A673 (cell line): ENCODE measurements at regions not wholly inside any gene's neighbourhood (a gene's known extent, or its start where the extent isn't known, plus 50 kb on each side); places are given as distances from the start of the nearest gene placed in this dataset.

ENCODE experiments used
- BruUV-seq: library from RNA; stranded (reverse); fragments of 400-500 nt; replicated peaks from 2 replicates; lab custom pipeline; 2021; lab: Mats Ljungman, UMichigan
- CTCF ChIA-PET: fragments of 300-600 bp; sonication (Branson Sonifier 250); formaldehyde crosslinking; loops from one replicate; lab custom pipeline; 2022; ENCODE audit warnings: antibody characterized with exemption; lab: Charles Lee
- POLR2A ChIA-PET: fragments of 300-600 bp; sonication (Branson Sonifier 250); formaldehyde crosslinking; loops from one replicate; lab custom pipeline; 2022; ENCODE audit warnings: antibody characterized with exemption; ENCODE audit not compliant: low non-redundant PET; lab: Charles Lee
- DNase-seq: peaks from one replicate; pipeline ENCODE4 v3.0.0-alpha.2; 2015; ENCODE audit warnings: low spot score
- H3K27ac ChIP-seq: fragments of 200-600 bp; sonication (generic); 2 replicates; pipeline ENCODE4 v1.5.1; 2016; ENCODE audit warnings: mixed run types, low read depth, mild to moderate bottlenecking, mixed read lengths, antibody characterized with exemption, low read length; ENCODE audit not compliant: poor library complexity, severe bottlenecking
- H3K27me3 ChIP-seq: fragments of 200-600 bp; sonication (generic); replicated peaks from 2 replicates; pipeline ENCODE4 v1.6.1; 2017; ENCODE audit warnings: mixed run types, low read depth, mild to moderate bottlenecking, mixed read lengths, antibody characterized with exemption, low read length; ENCODE audit not compliant: insufficient read depth, poor library complexity
- H3K36me3 ChIP-seq: fragments of 200-600 bp; sonication (generic); 2 replicates; pipeline ENCODE4 v1.6.1; 2016; ENCODE audit warnings: mixed run types, mild to moderate bottlenecking, mixed read lengths, antibody characterized with exemption, low read length; ENCODE audit not compliant: insufficient read depth, poor library complexity, severe bottlenecking
- H3K4me1 ChIP-seq: fragments of 200-600 bp; sonication (generic); 2 replicates; pipeline ENCODE4 v1.6.1; 2017; ENCODE audit warnings: mixed run types, mild to moderate bottlenecking, mixed read lengths, antibody characterized with exemption, low read length; ENCODE audit not compliant: insufficient read depth, poor library complexity, severe bottlenecking
- H3K4me3 ChIP-seq: fragments of 200-600 bp; sonication (generic); 2 replicates; pipeline ENCODE4 v1.5.1; 2016; ENCODE audit warnings: low read depth, mixed run types, mild to moderate bottlenecking, mixed read lengths, low read length; ENCODE audit not compliant: poor library complexity, severe bottlenecking
- H3K9me3 ChIP-seq: fragments of 200-600 bp; sonication (generic); 2 replicates; pipeline ENCODE4 v1.6.1; 2016; ENCODE audit warnings: mixed run types, low read depth, mild to moderate bottlenecking, mixed read lengths, antibody characterized with exemption, low read length; ENCODE audit not compliant: poor library complexity, severe bottlenecking
- EZH2 ChIP-seq: fragments of 200-600 bp; sonication (generic); IDR thresholded peaks from 2 replicates; pipeline ENCODE4 v1.6.1; 2017; ENCODE audit warnings: borderline replicate concordance, low read depth, mild to moderate bottlenecking, mixed read lengths, antibody characterized with exemption, low read length; ENCODE audit not compliant: poor library complexity, severe bottlenecking
- intact Hi-C: fragments of 100-400 bp; cut with micrococcal nuclease; formaldehyde crosslinking; loops from one replicate; pipeline ENCODE4 v1.10.0; 2022; ENCODE audit not compliant: unreplicated experiment
- TF ChIP-seq, protein P1 (sequence below): fragments of 300-800, 200-600 bp; sonication (generic); conservative IDR thresholded peaks from 2 replicates; pipeline ENCODE4 v1.5.1; 2017; ENCODE audit warnings: low read depth, mild to moderate bottlenecking, antibody characterized with exemption, low read length, moderate library complexity, mixed read lengths

- TF ChIP-seq, protein P1, sequence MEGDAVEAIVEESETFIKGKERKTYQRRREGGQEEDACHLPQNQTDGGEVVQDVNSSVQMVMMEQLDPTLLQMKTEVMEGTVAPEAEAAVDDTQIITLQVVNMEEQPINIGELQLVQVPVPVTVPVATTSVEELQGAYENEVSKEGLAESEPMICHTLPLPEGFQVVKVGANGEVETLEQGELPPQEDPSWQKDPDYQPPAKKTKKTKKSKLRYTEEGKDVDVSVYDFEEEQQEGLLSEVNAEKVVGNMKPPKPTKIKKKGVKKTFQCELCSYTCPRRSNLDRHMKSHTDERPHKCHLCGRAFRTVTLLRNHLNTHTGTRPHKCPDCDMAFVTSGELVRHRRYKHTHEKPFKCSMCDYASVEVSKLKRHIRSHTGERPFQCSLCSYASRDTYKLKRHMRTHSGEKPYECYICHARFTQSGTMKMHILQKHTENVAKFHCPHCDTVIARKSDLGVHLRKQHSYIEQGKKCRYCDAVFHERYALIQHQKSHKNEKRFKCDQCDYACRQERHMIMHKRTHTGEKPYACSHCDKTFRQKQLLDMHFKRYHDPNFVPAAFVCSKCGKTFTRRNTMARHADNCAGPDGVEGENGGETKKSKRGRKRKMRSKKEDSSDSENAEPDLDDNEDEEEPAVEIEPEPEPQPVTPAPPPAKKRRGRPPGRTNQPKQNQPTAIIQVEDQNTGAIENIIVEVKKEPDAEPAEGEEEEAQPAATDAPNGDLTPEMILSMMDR = no peak
- TF ChIP-seq EZH2 = no peak
- H3K4me3 ChIP-seq = no peak overlapping the region
- no peaks in the 10 kb centered on the region for H3K9me3 ChIP-seq
- intact Hi-C loops = no loop called here
- ChIA-PET CTCF (no interaction called here), POLR2A (no interaction called here)
- no TSS peak for BruUV-seq
- no peak for DNase-seq
- H3K27ac ChIP-seq = no peak overlapping the region
- H3K36me3 ChIP-seq = no peaks in the 10 kb centered on the region
- H3K4me1 ChIP-seq = peaks cover 8% of the 10 kb centered on the region
- no peaks in the 10 kb centered on the region for H3K27me3 ChIP-seq
These were observed 833.2 kb downstream of the MAFB start for GRCh38 chr20:39855799-39856198.

DNA sequence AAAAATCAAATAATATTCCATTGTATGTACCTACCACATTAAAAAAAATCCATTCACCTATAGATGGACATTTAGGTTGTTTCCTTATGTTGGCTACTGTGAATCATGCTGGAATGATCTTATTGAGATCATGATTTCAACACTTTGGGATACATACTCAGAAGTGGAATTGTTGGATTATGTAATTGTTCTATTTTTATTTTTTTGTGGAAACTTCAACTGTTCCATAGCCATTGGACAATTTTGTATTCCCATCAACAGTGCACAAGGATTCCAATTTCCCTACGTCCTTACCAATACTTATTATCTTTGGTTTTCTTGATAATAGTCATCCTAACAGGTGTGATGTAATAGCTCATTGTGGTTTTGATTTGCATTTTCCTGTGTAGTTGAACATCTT, 834.0 kb downstream of the MAFB start:
- peaks cover 13% of the 10 kb centered on the region for H3K4me1 ChIP-seq
- CTCF ChIA-PET = no interaction called here
- BruUV-seq = no TSS peak

DNA sequence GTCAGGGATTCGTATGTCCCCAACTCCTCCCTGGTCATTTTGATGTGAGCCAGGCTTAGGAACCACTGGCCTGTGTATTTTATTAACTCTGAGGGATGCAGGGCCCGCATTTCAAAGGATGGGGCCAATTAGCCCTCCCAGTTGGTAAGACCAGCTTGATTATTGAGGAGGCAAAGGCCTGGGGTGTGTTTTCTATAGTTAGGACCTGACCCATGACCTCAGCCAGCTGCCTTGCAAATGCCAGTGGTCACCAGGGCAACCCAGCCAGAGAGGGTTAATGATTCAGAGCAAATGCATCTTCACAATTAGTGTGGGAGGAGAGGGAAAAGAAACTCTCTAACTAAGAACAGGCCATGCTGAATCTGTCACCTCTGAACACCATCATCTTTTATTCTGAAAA, 835.4 kb downstream of the MAFB start:
- TF ChIP-seq EZH2 = no peak
- TF ChIP-seq, protein P1 = no peak
- no peak for DNase-seq
- H3K4me3 ChIP-seq = no peak overlapping the region
- ChIA-PET CTCF (no interaction called here), POLR2A (no interaction called here)
- H3K36me3 ChIP-seq = no peaks in the 10 kb centered on the region
- peaks cover 25% of the 10 kb centered on the region for H3K4me1 ChIP-seq
- intact Hi-C loops = no loop called here
- no TSS peak for BruUV-seq
- H3K27ac ChIP-seq = no peak overlapping the region
- H3K9me3 ChIP-seq = no peaks in the 10 kb centered on the region
- H3K27me3 ChIP-seq = no peaks in the 10 kb centered on the region

More for the DNA sequence above, 834.0 kb downstream of the MAFB start:
- Histone ChIP-seq H3K4me3 (no peak overlapping the region), H3K9me3 (no peaks in the 10 kb centered on the region), H3K27ac (no peak overlapping the region), H3K27me3 (no peaks in the 10 kb centered on the region), H3K36me3 (no peaks in the 10 kb centered on the region)
- POLR2A ChIA-PET = no interaction called here
- TF ChIP-seq, protein P1 = no peak
- no peak for TF ChIP-seq EZH2
- intact Hi-C loops = no loop called here
- no peak for DNase-seq
